Endothelial cell of umbilical vein (primary cell): ENCODE measurements at regions not wholly inside any gene's neighbourhood (a gene's known extent, or its start where the extent isn't known, plus 50 kb on each side); places are given as distances from the start of the nearest gene placed in this dataset.

Experiments
- BruUV-seq: library from RNA; stranded (reverse); fragments of 400-500 nt; replicated peaks from 2 replicates; lab custom pipeline; 2021; lab: Mats Ljungman, UMichigan
- CTCF ChIA-PET: fragments of 300-600, 350-600 bp; sonication (Branson Sonifier 250); formaldehyde crosslinking; loops from one replicate; lab custom pipeline; 2021; ENCODE audit warnings: antibody characterized with exemption, inconsistent platforms; lab: Charles Lee
- POLR2A ChIA-PET: fragments of 300-600, 350-600 bp; sonication (Branson Sonifier 250); formaldehyde crosslinking; loops from one replicate; lab custom pipeline; 2021; ENCODE audit warnings: antibody characterized with exemption, inconsistent platforms; lab: Charles Lee
- DNase-seq: peaks from one replicate; pipeline ENCODE4 v3.0.0-alpha.2; 2011; ENCODE audit warnings: low read depth, low spot score
- FAIRE-seq: peaks from 2 replicates; lab custom pipeline; 2011; peaks lifted over from hg19 to GRCh38; lab: Jason Lieb, UNC
- H2AFZ ChIP-seq: 2 replicates; pipeline ENCODE4 v1.6.0; 2012; ENCODE audit warnings: low read depth, low read length, control low read depth, inconsistent platforms
- H3K27ac ChIP-seq: 2 replicates; pipeline ENCODE4 v1.5.1; 2011; ENCODE audit warnings: low read depth, mild to moderate bottlenecking, control low read depth, low read length, moderate library complexity; ENCODE audit not compliant: insufficient read depth
- H3K27me3 ChIP-seq, 2 experiments: 2 replicates each; pipeline versions ENCODE4 v1.6.0 to v1.6.1; 2011; ENCODE audit warnings: low read length in 2 of 2, mixed read lengths in 1 of 2; ENCODE audit not compliant: control insufficient read depth in 2 of 2, insufficient read depth in 2 of 2
- H3K36me3 ChIP-seq, 2 experiments: 2 replicates in 1 of 2; 3 replicates in 1 of 2; pipeline ENCODE4 v1.5.1; 2011; ENCODE audit warnings: low read length in 2 of 2, mild to moderate bottlenecking in 1 of 2, moderate library complexity in 1 of 2; ENCODE audit not compliant: control insufficient read depth in 2 of 2, insufficient read depth in 2 of 2; ENCODE audit errors: extremely low read depth in 1 of 2
- H3K4me1 ChIP-seq: 3 replicates; pipeline ENCODE4 v1.5.1; 2011; ENCODE audit warnings: mild to moderate bottlenecking, low read length; ENCODE audit not compliant: control insufficient read depth, insufficient read depth; ENCODE audit errors: extremely low read depth
- H3K4me2 ChIP-seq: 2 replicates; pipeline ENCODE4 v1.6.1; 2011; ENCODE audit warnings: low read length, control low read depth, mixed read lengths; ENCODE audit not compliant: insufficient read depth
- H3K4me3 ChIP-seq, 3 experiments: fragments of 200-600 bp in 1 of 3; sonication (generic), shearing (Covaris generic) in 1 of 3; replicated peaks in 1 of 3; 2 replicates each; pipeline ENCODE4 v1.5.1; 2011 to 2016; ENCODE audit warnings: control low read depth in 3 of 3, low read length in 3 of 3, mild to moderate bottlenecking in 2 of 3, inconsistent platforms in 1 of 3, low read depth in 1 of 3, moderate library complexity in 1 of 3; ENCODE audit not compliant: insufficient read depth in 1 of 3
- H3K79me2 ChIP-seq: 2 replicates; pipeline ENCODE4 v1.6.0; 2012; ENCODE audit warnings: low read length, inconsistent platforms; ENCODE audit not compliant: control insufficient read depth, insufficient read depth
- H3K9ac ChIP-seq: replicated peaks from 2 replicates; pipeline ENCODE3; 2011; ENCODE audit warnings: low read length, control low read depth; ENCODE audit not compliant: insufficient read depth; ENCODE audit errors: extremely low read depth
- H3K9me1 ChIP-seq: replicated peaks from 3 replicates; pipeline ENCODE4 v1.6.0; 2011; ENCODE audit warnings: mild to moderate bottlenecking, low read length; ENCODE audit not compliant: control insufficient read depth, insufficient read depth; ENCODE audit errors: extremely low read depth
- H3K9me3 ChIP-seq: replicated peaks from 2 replicates; pipeline ENCODE4 v1.5.1; 2012; ENCODE audit warnings: low read length, inconsistent platforms; ENCODE audit not compliant: control insufficient read depth, insufficient read depth
- H4K20me1 ChIP-seq: replicated peaks from 2 replicates; pipeline ENCODE3; 2011; ENCODE audit warnings: mild to moderate bottlenecking, low read length; ENCODE audit not compliant: control insufficient read depth, insufficient read depth; ENCODE audit errors: extremely low read depth
- CTCF ChIP-seq, 2 donors: IDR thresholded peaks; 1 replicate in 1 of 2; 2 replicates in 1 of 2; pipeline ENCODE4 v1.5.1; 2011; ENCODE audit warnings: low read length in 2 of 2, mild to moderate bottlenecking in 2 of 2, moderate library complexity in 2 of 2, control low read depth in 1 of 2, inconsistent platforms in 1 of 2, low read depth in 1 of 2; ENCODE audit not compliant: insufficient read depth in 1 of 2; ENCODE audit errors: extremely low read depth in 1 of 2
- EZH2 ChIP-seq: IDR thresholded peaks from 2 replicates; pipeline ENCODE4 v1.6.1; 2012; ENCODE audit warnings: borderline replicate concordance, low read depth, mild to moderate bottlenecking, moderate library complexity, low read length, inconsistent platforms; ENCODE audit not compliant: severe bottlenecking
- FOS ChIP-seq: IDR thresholded peaks from 2 replicates; pipeline ENCODE4 v1.6.1; 2011; ENCODE audit warnings: mild to moderate bottlenecking, low read length, moderate library complexity, borderline replicate concordance; ENCODE audit not compliant: insufficient read depth
- GATA2 ChIP-seq: IDR thresholded peaks from 2 replicates; pipeline ENCODE4 v1.7.0; 2011; ENCODE audit warnings: low read depth, mild to moderate bottlenecking, moderate library complexity, mixed read lengths, low read length; ENCODE audit not compliant: insufficient read length, insufficient read depth
- JUN ChIP-seq: IDR thresholded peaks from 2 replicates; pipeline ENCODE4 v1.6.1; 2011; ENCODE audit warnings: borderline replicate concordance, low read depth; ENCODE audit not compliant: insufficient read length, insufficient read depth
- MAX ChIP-seq: IDR thresholded peaks from 2 replicates; pipeline ENCODE4 v1.6.1; 2011; ENCODE audit not compliant: insufficient read depth, insufficient read length
- MYC ChIP-seq: IDR thresholded peaks from one replicate; pipeline ENCODE4 v1.6.1; 2011; ENCODE audit warnings: mild to moderate bottlenecking, low read depth, low read length
- POLR2A ChIP-seq: IDR thresholded peaks from 2 replicates; pipeline ENCODE4 v1.6.1; 2012; ENCODE audit warnings: low read depth, mild to moderate bottlenecking, control low read depth, low read length
- POLR2AphosphoS5 ChIP-seq: IDR thresholded peaks from 2 replicates; pipeline ENCODE4 v1.6.1; 2012; ENCODE audit warnings: low read depth, mild to moderate bottlenecking, control low read depth, low read length, moderate library complexity; ENCODE audit not compliant: insufficient read depth
- dilution Hi-C: fragments of 300-500 bp; cut with MboI; formaldehyde crosslinking; loops from one replicate; pipeline ENCODE4 v1.15.0; 2019; ENCODE audit warnings: low sequenced_read_pairs; ENCODE audit not compliant: extremely low pct_ligation_motif_present
- intact Hi-C: fragments of 100-400 bp; cut with micrococcal nuclease; formaldehyde crosslinking; loops from one replicate; pipeline ENCODE4 v1.10.0; 2022

GRCh38 chr20:6339176-6339575 is 216.3 kb upstream of the FERMT1 start:
- no peak overlapping the region for H2AFZ ChIP-seq
- TF ChIP-seq POLR2AphosphoS5: no peak
- TF ChIP-seq GATA2: no peak
- TF ChIP-seq FOS: no peak
- TF ChIP-seq EZH2: no peak
- no peak for TF ChIP-seq JUN
- no peak for TF ChIP-seq MAX
- TF ChIP-seq POLR2A: no peak
- no peak for TF ChIP-seq MYC
- TF ChIP-seq CTCF (IDR thresholded peaks at IDR 0.05; ENCODE audit: extremely low read depth in 1 of 2, insufficient read depth in 1 of 2, low read depth in 1 of 2, low read length in 2 of 2): no peak
- CTCF ChIA-PET: no interaction called here
- no peaks in the 10 kb centered on the region for H3K36me3 ChIP-seq
- no peaks in the 10 kb centered on the region for H3K9me3 ChIP-seq
- H3K79me2 ChIP-seq: no peaks in the 10 kb centered on the region
- POLR2A ChIA-PET: no interaction called here
- no peaks in the 10 kb centered on the region for H3K4me1 ChIP-seq
- H3K27me3 ChIP-seq: no peaks in the 10 kb centered on the region
- dilution Hi-C loops: no loop called here
- intact Hi-C loops: no loop called here
- H3K9ac ChIP-seq: no peak overlapping the region
- H3K9me1 ChIP-seq: no peaks in the 10 kb centered on the region
- H3K4me3 ChIP-seq: no peak overlapping the region
- no peak for FAIRE-seq
- no peak overlapping the region for H3K27ac ChIP-seq
- DNase-seq: no peak
- BruUV-seq: no TSS peak
- no peaks in the 10 kb centered on the region for H4K20me1 ChIP-seq
- H3K4me2 ChIP-seq: no peak overlapping the region
